Kidney (tissue), 13 donors: ENCODE measurements at regions not wholly inside any gene's neighbourhood (a gene's known extent, or its start where the extent isn't known, plus 50 kb on each side); places are given as distances from the start of the nearest gene placed in this dataset.

Source experiments
- DNase-seq, 5 donors: peaks; one replicate each; pipeline ENCODE4 v3.0.0-alpha.2; 2013 to 2020
- FAIRE-seq: peaks from 2 replicates; lab custom pipeline; 2012; peaks lifted over from hg19 to GRCh38; lab: Jason Lieb, UNC
- H3K27ac ChIP-seq, 2 donors: one replicate each; pipeline ENCODE4 v1.7.0; 2013; ENCODE audit warnings: low read depth in 2 of 2, low read length in 2 of 2, inconsistent platforms in 1 of 2
- H3K27me3 ChIP-seq: one replicate; pipeline ENCODE4 v1.7.1; 2013; ENCODE audit warnings: low read length, inconsistent platforms; ENCODE audit not compliant: control insufficient read depth, insufficient read depth
- H3K36me3 ChIP-seq, 3 donors: one replicate each; pipeline versions ENCODE4 v1.7.0 to v1.7.1; 2013; ENCODE audit warnings: low read length in 3 of 3, control low read depth in 1 of 3, inconsistent platforms in 1 of 3; ENCODE audit not compliant: insufficient read depth in 3 of 3, control insufficient read depth in 2 of 3
- H3K4me1 ChIP-seq, 3 donors: one replicate each; pipeline versions ENCODE4 v1.7.0 to v1.7.1; 2013; ENCODE audit warnings: low read length in 3 of 3, inconsistent platforms in 1 of 3, low read depth in 1 of 3; ENCODE audit not compliant: control insufficient read depth in 2 of 3, insufficient read depth in 2 of 3
- H3K4me3 ChIP-seq, 3 donors: one replicate each; pipeline versions ENCODE4 v1.7.0 to v1.8.1; 2013; ENCODE audit warnings: low read length in 3 of 3, control low read depth in 1 of 3, inconsistent platforms in 1 of 3
- H3K9ac ChIP-seq, 3 donors: one replicate each; pipeline versions ENCODE4 v1.7.0 to v1.7.1; 2013; ENCODE audit warnings: low read length in 3 of 3, control low read depth in 1 of 3, inconsistent platforms in 1 of 3
- H3K9me3 ChIP-seq, 3 donors: one replicate each; pipeline versions ENCODE4 v1.7.0 to v1.7.1; 2013; ENCODE audit warnings: low read length in 3 of 3, control low read depth in 1 of 3, inconsistent platforms in 1 of 3; ENCODE audit not compliant: control insufficient read depth in 2 of 3, insufficient read depth in 1 of 3
- intact Hi-C: fragments of 100-400 bp; cut with DNase I; formaldehyde crosslinking; loops from one replicate; pipeline ENCODE4 v1.11.1; 2022
- TF ChIP-seq, protein P1 (sequence below): IDR thresholded peaks from 3 replicates; pipeline ENCODE4 v1.5.1; 2012; ENCODE audit warnings: mild to moderate bottlenecking, moderate library complexity, borderline replicate concordance; ENCODE audit not compliant: insufficient read depth; ENCODE audit errors: extremely low read depth
- donor health status: control.
- donor health status: control.
- donor health status: control.
- donor health status: control.
- donor health status: control.
- donor health status: DM: yes; HTN: yes; CAD: no.
- donor health status: Normal renal cell carcinoma (clear cell type).

DNA sequence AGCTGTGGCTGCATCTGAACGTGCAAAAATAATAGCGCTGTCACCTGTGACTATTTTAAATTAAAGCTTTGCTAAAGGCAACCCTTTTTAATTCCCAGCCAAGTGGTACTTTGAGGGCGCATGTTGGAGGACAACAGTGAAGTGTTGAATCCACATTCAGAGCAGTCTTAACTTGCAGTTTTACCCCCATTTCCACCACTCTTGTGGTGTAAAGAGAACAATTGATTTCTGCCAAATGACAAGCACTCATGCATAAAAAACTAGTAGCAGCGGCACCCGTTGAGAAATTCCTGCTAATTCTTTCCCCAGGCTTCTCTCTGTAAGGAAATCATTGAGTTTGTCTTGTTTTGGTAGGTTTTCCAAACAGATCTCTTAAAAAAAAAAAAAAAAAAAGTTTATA is 1033.3 kb downstream of the EFNB2 start:
- Histone ChIP-seq H3K4me1 (no peaks in the 10 kb centered on the region), H3K9ac (no peak overlapping the region), H3K27ac (no peak overlapping the region), H3K4me3 (no peak overlapping the region), H3K36me3 (no peaks in the 10 kb centered on the region), H3K9me3 (no peaks in the 10 kb centered on the region), H3K27me3 (no peaks in the 10 kb centered on the region)
- TF ChIP-seq, protein P1, sequence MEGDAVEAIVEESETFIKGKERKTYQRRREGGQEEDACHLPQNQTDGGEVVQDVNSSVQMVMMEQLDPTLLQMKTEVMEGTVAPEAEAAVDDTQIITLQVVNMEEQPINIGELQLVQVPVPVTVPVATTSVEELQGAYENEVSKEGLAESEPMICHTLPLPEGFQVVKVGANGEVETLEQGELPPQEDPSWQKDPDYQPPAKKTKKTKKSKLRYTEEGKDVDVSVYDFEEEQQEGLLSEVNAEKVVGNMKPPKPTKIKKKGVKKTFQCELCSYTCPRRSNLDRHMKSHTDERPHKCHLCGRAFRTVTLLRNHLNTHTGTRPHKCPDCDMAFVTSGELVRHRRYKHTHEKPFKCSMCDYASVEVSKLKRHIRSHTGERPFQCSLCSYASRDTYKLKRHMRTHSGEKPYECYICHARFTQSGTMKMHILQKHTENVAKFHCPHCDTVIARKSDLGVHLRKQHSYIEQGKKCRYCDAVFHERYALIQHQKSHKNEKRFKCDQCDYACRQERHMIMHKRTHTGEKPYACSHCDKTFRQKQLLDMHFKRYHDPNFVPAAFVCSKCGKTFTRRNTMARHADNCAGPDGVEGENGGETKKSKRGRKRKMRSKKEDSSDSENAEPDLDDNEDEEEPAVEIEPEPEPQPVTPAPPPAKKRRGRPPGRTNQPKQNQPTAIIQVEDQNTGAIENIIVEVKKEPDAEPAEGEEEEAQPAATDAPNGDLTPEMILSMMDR, result no peak
- DNase-seq (no peak), FAIRE-seq (no peak)
- intact Hi-C loops, result no loop called here

DNA sequence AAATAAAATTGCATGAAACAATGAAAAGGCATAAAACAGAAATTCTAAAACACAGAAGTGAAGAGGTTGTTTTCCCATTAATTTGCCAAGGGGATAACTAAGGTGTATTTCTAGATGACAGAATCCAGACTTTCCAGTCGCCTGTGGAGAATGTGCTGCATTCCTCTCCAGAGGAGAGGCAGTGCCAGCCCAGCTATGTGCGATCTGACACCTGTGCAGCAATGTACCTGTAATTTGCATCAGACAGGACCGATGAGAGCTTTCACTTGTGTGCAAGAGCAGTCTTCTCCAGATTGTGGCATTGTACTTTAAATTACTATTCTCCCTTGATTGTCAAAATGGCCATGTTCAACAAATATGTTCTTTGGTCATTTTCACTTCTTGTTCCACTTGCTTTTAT is 1037.9 kb downstream of the EFNB2 start:
- H3K4me1 ChIP-seq, result no peaks in the 10 kb centered on the region
- no peak overlapping the region for H3K9ac ChIP-seq
- H3K36me3 ChIP-seq, result no peaks in the 10 kb centered on the region
- TF ChIP-seq, protein P1, result no peak
- no peaks in the 10 kb centered on the region for H3K27me3 ChIP-seq
- H3K4me3 ChIP-seq, result no peak overlapping the region
- H3K9me3 ChIP-seq, result no peaks in the 10 kb centered on the region
- peak in 3 of 5 donors; percentile 28 to 45 (median 31) for DNase-seq
- H3K27ac ChIP-seq, result no peak overlapping the region
- intact Hi-C loops, result no loop called here
- FAIRE-seq, result no peak

DNA sequence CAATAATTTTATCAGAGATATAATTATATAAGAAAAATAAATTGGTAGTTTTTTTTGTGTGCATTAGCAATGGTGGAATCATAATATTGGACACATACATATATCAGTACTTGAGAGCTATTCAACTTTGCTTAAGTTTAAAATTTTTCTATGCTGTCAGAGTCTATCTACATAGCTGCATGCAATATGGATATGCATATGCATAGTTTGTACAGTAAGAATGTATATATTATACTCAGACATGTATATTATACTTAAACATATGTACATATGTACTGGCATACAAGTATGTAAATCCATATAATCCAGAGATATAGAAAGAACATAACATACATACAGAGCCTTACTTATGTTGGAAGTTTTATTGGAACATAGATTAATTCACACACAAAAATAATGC is 1043.2 kb downstream of the EFNB2 start:
- no peak overlapping the region for H3K9ac ChIP-seq

More for the DNA sequence above, 1043.2 kb downstream of the EFNB2 start:
- no peaks in the 10 kb centered on the region for H3K9me3 ChIP-seq
- no peaks in the 10 kb centered on the region for H3K27me3 ChIP-seq
- H3K4me1 ChIP-seq, result no peaks in the 10 kb centered on the region
- TF ChIP-seq, protein P1, result no peak
- intact Hi-C loops, result no loop called here
- H3K36me3 ChIP-seq, result no peaks in the 10 kb centered on the region
- FAIRE-seq (no peak), DNase-seq (no peak)
- no peak overlapping the region for H3K27ac ChIP-seq
- no peak overlapping the region for H3K4me3 ChIP-seq
